ENCODE measurements at regions not wholly inside any gene's neighbourhood (a gene's known extent, or its start where the extent isn't known, plus 50 kb on each side); places are given as distances from the start of the nearest gene placed in this dataset.

- no peak for TF ChIP-seq CTCF (IDR thresholded peaks at IDR 0.05)
- no peak for TF ChIP-seq POLR2A (IDR thresholded peaks at IDR 0.05)
Observed at GRCh38 chr12:115348301-115348700, 664.3 kb upstream of the TBX3 start.
